ENCODE measurements at regions not wholly inside any gene's neighbourhood (a gene's known extent, or its start where the extent isn't known, plus 50 kb on each side); places are given as distances from the start of the nearest gene placed in this dataset.
"Not testable (repeated sequence)": the region's sequence is repeated elsewhere in the genome, so short reads cannot be mapped to it uniquely, and the experiment has no call there.

DNA sequence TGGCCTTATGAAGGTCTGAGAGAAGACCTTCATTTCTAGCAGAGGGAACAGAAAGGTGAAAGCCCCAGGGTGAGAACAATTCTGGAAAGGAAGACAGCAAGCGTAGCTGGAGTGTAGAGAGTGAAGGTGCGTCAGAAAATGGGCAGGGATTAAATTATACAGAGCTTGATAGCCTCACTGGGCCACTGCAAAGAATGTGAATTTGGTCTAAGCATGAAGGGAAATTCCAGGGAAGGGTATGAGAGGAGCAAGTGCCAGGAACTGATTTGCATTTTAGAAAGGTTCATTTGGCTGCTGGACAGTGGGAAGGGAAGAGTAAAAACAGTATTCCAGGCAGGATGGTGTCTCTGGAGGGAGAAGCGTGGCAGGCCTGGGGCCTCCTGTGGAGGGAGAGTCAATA lies 274.1 kb upstream of the ASIC2 start:
- intact Hi-C loops (cut with DNase I; ENCODE audit: low total_unique reads), result no loop called here
- 82 to 88% methylated on average over 3 of the region's 3 CpGs for WGBS, 2 donors

DNA sequence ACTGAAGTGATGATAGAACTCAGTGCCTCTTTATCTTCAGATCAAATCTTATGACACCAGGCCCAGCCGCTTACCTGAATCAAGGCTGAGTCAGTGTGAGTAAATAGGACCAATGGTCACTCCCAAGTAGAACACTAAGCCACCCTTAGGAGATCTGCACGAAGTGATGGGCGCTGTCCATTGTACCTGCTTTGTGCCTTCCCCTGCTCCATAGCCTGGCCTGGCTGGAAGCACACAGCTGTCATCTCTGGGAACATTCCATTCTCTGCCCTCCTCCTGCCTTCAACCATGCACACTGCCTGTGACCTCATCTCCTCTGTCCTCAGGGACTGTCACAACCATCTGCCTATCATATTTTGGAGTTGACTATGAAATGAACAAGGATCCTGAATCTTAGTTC lies 279.5 kb upstream of the ASIC2 start:
- Histone ChIP-seq H3K27me3 (no peaks in the 10 kb centered on the region), H3K4me1 (no peaks in the 10 kb centered on the region), H3K9me3 (no peaks in the 10 kb centered on the region), H3K27ac (no peak overlapping the region), H3K4me3 (no peak overlapping the region), H3K36me3 (ENCODE audit: low read depth, missing control alignments) (no peaks in the 10 kb centered on the region)
- DNase-seq, result no peak
- TF ChIP-seq, protein P1, sequence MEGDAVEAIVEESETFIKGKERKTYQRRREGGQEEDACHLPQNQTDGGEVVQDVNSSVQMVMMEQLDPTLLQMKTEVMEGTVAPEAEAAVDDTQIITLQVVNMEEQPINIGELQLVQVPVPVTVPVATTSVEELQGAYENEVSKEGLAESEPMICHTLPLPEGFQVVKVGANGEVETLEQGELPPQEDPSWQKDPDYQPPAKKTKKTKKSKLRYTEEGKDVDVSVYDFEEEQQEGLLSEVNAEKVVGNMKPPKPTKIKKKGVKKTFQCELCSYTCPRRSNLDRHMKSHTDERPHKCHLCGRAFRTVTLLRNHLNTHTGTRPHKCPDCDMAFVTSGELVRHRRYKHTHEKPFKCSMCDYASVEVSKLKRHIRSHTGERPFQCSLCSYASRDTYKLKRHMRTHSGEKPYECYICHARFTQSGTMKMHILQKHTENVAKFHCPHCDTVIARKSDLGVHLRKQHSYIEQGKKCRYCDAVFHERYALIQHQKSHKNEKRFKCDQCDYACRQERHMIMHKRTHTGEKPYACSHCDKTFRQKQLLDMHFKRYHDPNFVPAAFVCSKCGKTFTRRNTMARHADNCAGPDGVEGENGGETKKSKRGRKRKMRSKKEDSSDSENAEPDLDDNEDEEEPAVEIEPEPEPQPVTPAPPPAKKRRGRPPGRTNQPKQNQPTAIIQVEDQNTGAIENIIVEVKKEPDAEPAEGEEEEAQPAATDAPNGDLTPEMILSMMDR (IDR thresholded peaks at IDR 0.05), result no peak
- no peak for TF ChIP-seq POLR2A (IDR thresholded peaks at IDR 0.05)
- WGBS, 2 donors, result 64 to 78% methylated on average over 3 of the region's 3 CpGs
- intact Hi-C loops (cut with DNase I; ENCODE audit: low total_unique reads), result no loop called here

More for the DNA sequence above, 274.1 kb upstream of the ASIC2 start:
- DNase-seq, result no peak
- Histone ChIP-seq H3K4me3 (no peak overlapping the region), H3K9me3 (no peaks in the 10 kb centered on the region), H3K4me1 (no peaks in the 10 kb centered on the region), H3K36me3 (ENCODE audit: low read depth, missing control alignments) (no peaks in the 10 kb centered on the region), H3K27me3 (no peaks in the 10 kb centered on the region), H3K27ac (no peak overlapping the region)
- TF ChIP-seq POLR2A (IDR thresholded peaks at IDR 0.05), result no peak
- TF ChIP-seq, protein P1 (IDR thresholded peaks at IDR 0.05), result no peak

DNA sequence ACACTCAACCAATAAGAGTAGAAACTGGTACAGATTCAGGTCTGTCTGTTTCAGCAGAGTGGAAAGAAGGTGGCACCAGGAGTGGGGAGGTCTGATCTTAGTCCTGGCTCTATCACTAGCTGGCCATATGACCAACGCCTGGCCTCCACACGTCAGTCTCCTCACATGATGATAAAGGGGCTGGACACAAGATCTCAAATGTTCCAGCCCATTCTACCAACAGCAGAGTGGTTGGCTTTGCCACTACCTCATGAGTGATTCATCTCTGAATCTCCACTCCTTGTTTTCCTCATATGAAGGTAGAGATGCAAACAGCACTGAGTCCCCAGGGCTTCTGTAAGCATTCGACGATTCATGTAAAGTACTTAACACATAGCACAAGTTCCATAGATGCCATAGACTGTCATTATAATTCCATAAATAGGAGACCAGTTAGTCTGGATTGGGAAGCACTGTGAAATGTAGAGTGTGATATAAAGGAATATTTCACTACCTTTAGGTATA lies 281.9 kb upstream of the ASIC2 start:
- Histone ChIP-seq H3K9me3 (no peaks in the 10 kb centered on the region), H3K4me1 (no peaks in the 10 kb centered on the region), H3K27me3 (no peaks in the 10 kb centered on the region), H3K27ac (no peak overlapping the region), H3K4me3 (no peak overlapping the region), H3K36me3 (ENCODE audit: low read depth, missing control alignments) (no peaks in the 10 kb centered on the region)
- WGBS, 2 donors, result 73 to 82% methylated on average over 4 of the region's 4 CpGs
- intact Hi-C loops (cut with DNase I; ENCODE audit: low total_unique reads), result no loop called here
- no peak for DNase-seq
- TF ChIP-seq, protein P1 (IDR thresholded peaks at IDR 0.05), result no peak
- TF ChIP-seq POLR2A (IDR thresholded peaks at IDR 0.05), result no peak

DNA sequence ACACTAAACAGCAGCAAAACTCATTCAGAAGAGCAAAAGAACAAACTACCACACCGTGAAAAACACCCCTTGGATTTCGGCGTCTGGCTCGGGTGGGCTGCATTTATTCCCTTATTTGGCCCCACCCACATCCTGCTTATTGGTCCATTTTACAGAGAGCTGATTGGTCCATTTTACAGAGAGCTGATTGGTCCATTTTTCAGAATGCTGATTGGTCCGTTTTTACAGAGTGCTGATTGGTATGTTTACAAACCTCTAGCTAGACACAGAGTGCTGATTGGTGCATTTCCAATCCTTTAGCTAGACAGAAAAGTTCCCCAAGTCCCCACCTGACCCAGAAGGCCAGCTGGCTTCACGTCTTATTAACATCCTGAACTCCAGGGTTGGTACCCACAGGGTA lies 286.6 kb upstream of the ASIC2 start:
- H3K27me3 ChIP-seq; H3K36me3 ChIP-seq (ENCODE audit: low read depth, missing control alignments); H3K9me3 ChIP-seq; H3K4me3 ChIP-seq; H3K27ac ChIP-seq; intact Hi-C loops (cut with DNase I; ENCODE audit: low total_unique reads): not testable (repeated sequence)
- DNase-seq, result peak; percentile 69
- 49 to 69% methylated on average over 6 of the region's 6 CpGs for WGBS, 2 donors
- H3K4me1 ChIP-seq, result peaks cover 11% of the 10 kb centered on the region

DNA sequence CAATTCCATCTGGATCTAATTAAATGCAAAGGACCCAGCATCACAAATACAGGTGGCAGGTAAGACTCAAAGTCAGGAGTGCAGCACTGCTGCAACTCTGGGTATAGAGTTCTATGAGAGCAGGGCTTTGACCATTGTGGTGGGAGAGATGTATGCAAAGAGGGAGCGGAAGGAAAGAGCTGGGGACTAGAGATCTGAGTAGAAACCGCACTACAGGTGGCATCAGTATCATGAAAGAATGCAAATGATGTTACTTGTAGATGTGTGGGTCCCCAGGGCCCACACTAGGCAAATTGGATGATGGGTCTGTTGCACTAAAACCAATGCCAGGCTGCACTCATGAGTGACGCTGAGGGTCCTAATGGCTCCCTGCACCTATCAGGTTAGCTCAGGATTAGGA lies 287.1 kb upstream of the ASIC2 start:
- Histone ChIP-seq H3K4me3 (no peak overlapping the region), H3K27me3 (no peaks in the 10 kb centered on the region), H3K36me3 (ENCODE audit: low read depth, missing control alignments) (no peaks in the 10 kb centered on the region), H3K9me3 (no peaks in the 10 kb centered on the region), H3K27ac (no peak overlapping the region), H3K4me1 (peaks cover 16% of the 10 kb centered on the region)
- intact Hi-C loops (cut with DNase I; ENCODE audit: low total_unique reads), result no loop called here
- TF ChIP-seq, protein P1 (IDR thresholded peaks at IDR 0.05), result no peak
- no peak for TF ChIP-seq POLR2A (IDR thresholded peaks at IDR 0.05)
- 86 to 89% methylated on average over 3 of the region's 3 CpGs for WGBS, 2 donors
- DNase-seq, result no peak

Data from testis (tissue), 2 donors.